Bronchial epithelial cell (primary cell): ENCODE measurements at regions not wholly inside any gene's neighbourhood (a gene's known extent, or its start where the extent isn't known, plus 50 kb on each side); places are given as distances from the start of the nearest gene placed in this dataset.
A peak's percentile ranks its signal among the peaks of the same experiment; 100 is the strongest.

Source experiments
- DNase-seq: peaks from one replicate; pipeline ENCODE4 v3.0.0-alpha.2; 2010; ENCODE audit warnings: low read depth
- FAIRE-seq: peaks from 2 replicates; lab custom pipeline; 2011; peaks lifted over from hg19 to GRCh38; lab: Jason Lieb, UNC
- H3K27me3 ChIP-seq: 2 replicates; pipeline ENCODE4 v1.5.1; 2011; ENCODE audit warnings: low read length; ENCODE audit not compliant: control insufficient read depth, insufficient read depth
- H3K36me3 ChIP-seq: 2 replicates; pipeline ENCODE4 v1.5.1; 2011; ENCODE audit warnings: low read length; ENCODE audit not compliant: control insufficient read depth, insufficient read depth
- H3K4me3 ChIP-seq: 2 replicates; pipeline ENCODE4 v1.5.1; 2011; ENCODE audit warnings: mild to moderate bottlenecking, low read depth, low read length, control low read depth
- CTCF ChIP-seq: IDR thresholded peaks from 2 replicates; pipeline ENCODE4 v1.5.1; 2011; ENCODE audit warnings: mild to moderate bottlenecking, moderate library complexity, low read length, control low read depth, inconsistent platforms; ENCODE audit not compliant: insufficient read depth, severe bottlenecking

- TF ChIP-seq CTCF = no peak
- H3K4me3 ChIP-seq = no peak overlapping the region
- no peak for DNase-seq
- peaks cover 1% of the 10 kb centered on the region for H3K27me3 ChIP-seq
- FAIRE-seq = peak; percentile 7
- no peaks in the 10 kb centered on the region for H3K36me3 ChIP-seq
Observed at GRCh38 chr12:113758165-113758924, 207.8 kb downstream of the RBM19 start.

- DNase-seq (peak; percentile 22), FAIRE-seq (no peak)
- H3K27me3 ChIP-seq = peaks cover 1% of the 10 kb centered on the region
- no peak overlapping the region for H3K4me3 ChIP-seq
- no peaks in the 10 kb centered on the region for H3K36me3 ChIP-seq
- no peak for TF ChIP-seq CTCF
Observed at GRCh38 chr12:113757221-113758002, 208.7 kb downstream of the RBM19 start.

- FAIRE-seq (no peak), DNase-seq (no peak)
- no peaks in the 10 kb centered on the region for H3K27me3 ChIP-seq
- no peak for TF ChIP-seq CTCF
- H3K36me3 ChIP-seq = no peaks in the 10 kb centered on the region
- H3K4me3 ChIP-seq = no peak overlapping the region
Observed at GRCh38 chr12:113756609-113757008, 209.5 kb downstream of the RBM19 start.

- DNase-seq = no peak
- no peak overlapping the region for H3K4me3 ChIP-seq
- H3K27me3 ChIP-seq = no peaks in the 10 kb centered on the region
- FAIRE-seq = peak; percentile 55
- no peaks in the 10 kb centered on the region for H3K36me3 ChIP-seq
- no peak for TF ChIP-seq CTCF
Observed at GRCh38 chr12:113755098-113755497, 211.0 kb downstream of the RBM19 start.

- Histone ChIP-seq H3K4me3 (no peak overlapping the region), H3K27me3 (no peaks in the 10 kb centered on the region), H3K36me3 (no peaks in the 10 kb centered on the region)
- FAIRE-seq (no peak), DNase-seq (no peak)
- no peak for TF ChIP-seq CTCF
Observed at GRCh38 chr12:113751513-113751912, 214.6 kb downstream of the RBM19 start.
